Osteoblast (primary cell): ENCODE measurements at regions not wholly inside any gene's neighbourhood (a gene's known extent, or its start where the extent isn't known, plus 50 kb on each side); places are given as distances from the start of the nearest gene placed in this dataset.

Experiments
- DNase-seq: peaks from one replicate; pipeline ENCODE4 v3.0.0; 2011; ENCODE audit warnings: low spot score, mixed read lengths; ENCODE audit not compliant: insufficient read length; ENCODE audit errors: missing footprints
- H2AFZ ChIP-seq: 2 replicates; pipeline ENCODE4 v1.6.0; 2011; ENCODE audit warnings: mild to moderate bottlenecking, low read length
- H3K27ac ChIP-seq: 2 replicates; pipeline ENCODE4 v1.5.1; 2011; ENCODE audit warnings: mild to moderate bottlenecking, low read depth, low read length, moderate library complexity
- H3K27me3 ChIP-seq: 2 replicates; pipeline ENCODE4 v1.6.0; 2012; ENCODE audit warnings: mild to moderate bottlenecking, control low read depth, inconsistent platforms, low read length, moderate library complexity; ENCODE audit not compliant: insufficient read depth
- H3K36me3 ChIP-seq: 2 replicates; pipeline ENCODE4 v1.5.1; 2011; ENCODE audit warnings: mild to moderate bottlenecking, low read length, control low read depth, moderate library complexity; ENCODE audit not compliant: insufficient read depth
- H3K4me1 ChIP-seq: 2 replicates; pipeline ENCODE4 v1.5.1; 2011; ENCODE audit warnings: mild to moderate bottlenecking, low read length, control low read depth, moderate library complexity; ENCODE audit not compliant: insufficient read depth
- H3K4me2 ChIP-seq: 2 replicates; pipeline ENCODE4 v1.6.0; 2011; ENCODE audit warnings: mild to moderate bottlenecking, low read length; ENCODE audit not compliant: insufficient read depth
- H3K4me3 ChIP-seq: fragments of 200-600 bp; sonication (generic); 3 replicates; pipeline ENCODE4 v1.5.1; 2012; ENCODE audit warnings: mild to moderate bottlenecking, low read length, inconsistent platforms; ENCODE audit not compliant: insufficient read depth
- H3K79me2 ChIP-seq: 2 replicates; pipeline ENCODE4 v1.6.0; 2012; ENCODE audit warnings: mild to moderate bottlenecking, low read length, control low read depth, inconsistent platforms; ENCODE audit not compliant: insufficient read depth
- H3K9me3 ChIP-seq: 2 replicates; pipeline ENCODE4 v1.5.1; 2011; ENCODE audit warnings: low read depth, low read length, control low read depth
- H4K20me1 ChIP-seq: 2 replicates; pipeline ENCODE4 v1.6.0; 2012; ENCODE audit warnings: mild to moderate bottlenecking, low read length, control low read depth; ENCODE audit not compliant: insufficient read depth
- TF ChIP-seq, protein P1 (sequence below): IDR thresholded peaks from 2 replicates; pipeline ENCODE4 v1.5.1; 2011; ENCODE audit warnings: mild to moderate bottlenecking, low read depth, low read length, moderate library complexity; ENCODE audit errors: extremely low read depth

GRCh38 chr20:43798291-43799149, 71.7 kb upstream of the GTSF1L start:
- TF ChIP-seq, protein P1, sequence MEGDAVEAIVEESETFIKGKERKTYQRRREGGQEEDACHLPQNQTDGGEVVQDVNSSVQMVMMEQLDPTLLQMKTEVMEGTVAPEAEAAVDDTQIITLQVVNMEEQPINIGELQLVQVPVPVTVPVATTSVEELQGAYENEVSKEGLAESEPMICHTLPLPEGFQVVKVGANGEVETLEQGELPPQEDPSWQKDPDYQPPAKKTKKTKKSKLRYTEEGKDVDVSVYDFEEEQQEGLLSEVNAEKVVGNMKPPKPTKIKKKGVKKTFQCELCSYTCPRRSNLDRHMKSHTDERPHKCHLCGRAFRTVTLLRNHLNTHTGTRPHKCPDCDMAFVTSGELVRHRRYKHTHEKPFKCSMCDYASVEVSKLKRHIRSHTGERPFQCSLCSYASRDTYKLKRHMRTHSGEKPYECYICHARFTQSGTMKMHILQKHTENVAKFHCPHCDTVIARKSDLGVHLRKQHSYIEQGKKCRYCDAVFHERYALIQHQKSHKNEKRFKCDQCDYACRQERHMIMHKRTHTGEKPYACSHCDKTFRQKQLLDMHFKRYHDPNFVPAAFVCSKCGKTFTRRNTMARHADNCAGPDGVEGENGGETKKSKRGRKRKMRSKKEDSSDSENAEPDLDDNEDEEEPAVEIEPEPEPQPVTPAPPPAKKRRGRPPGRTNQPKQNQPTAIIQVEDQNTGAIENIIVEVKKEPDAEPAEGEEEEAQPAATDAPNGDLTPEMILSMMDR: no peak
- H3K9me3 ChIP-seq: no peaks in the 10 kb centered on the region
- peaks cover 12% of the 10 kb centered on the region for H3K27me3 ChIP-seq
- H4K20me1 ChIP-seq: no peaks in the 10 kb centered on the region
- H2AFZ ChIP-seq: no peak overlapping the region
- no peak overlapping the region for H3K27ac ChIP-seq
- H3K4me1 ChIP-seq: no peaks in the 10 kb centered on the region
- no peaks in the 10 kb centered on the region for H3K36me3 ChIP-seq
- H3K4me2 ChIP-seq: no peak overlapping the region
- no peak overlapping the region for H3K4me3 ChIP-seq
- H3K79me2 ChIP-seq: no peaks in the 10 kb centered on the region
- no peak for DNase-seq

GRCh38 chr20:43794326-43794725, 67.5 kb upstream of the GTSF1L start:
- H3K9me3 ChIP-seq: peaks cover 4% of the 10 kb centered on the region
- no peak overlapping the region for H3K4me3 ChIP-seq
- H3K4me2 ChIP-seq: no peak overlapping the region
- no peaks in the 10 kb centered on the region for H3K79me2 ChIP-seq
- H2AFZ ChIP-seq: no peak overlapping the region
- H3K36me3 ChIP-seq: no peaks in the 10 kb centered on the region
- H3K4me1 ChIP-seq: no peaks in the 10 kb centered on the region
- H3K27ac ChIP-seq: no peak overlapping the region
- H4K20me1 ChIP-seq: no peaks in the 10 kb centered on the region
- DNase-seq: no peak
- peaks cover 12% of the 10 kb centered on the region for H3K27me3 ChIP-seq
- TF ChIP-seq, protein P1: no peak

DNA sequence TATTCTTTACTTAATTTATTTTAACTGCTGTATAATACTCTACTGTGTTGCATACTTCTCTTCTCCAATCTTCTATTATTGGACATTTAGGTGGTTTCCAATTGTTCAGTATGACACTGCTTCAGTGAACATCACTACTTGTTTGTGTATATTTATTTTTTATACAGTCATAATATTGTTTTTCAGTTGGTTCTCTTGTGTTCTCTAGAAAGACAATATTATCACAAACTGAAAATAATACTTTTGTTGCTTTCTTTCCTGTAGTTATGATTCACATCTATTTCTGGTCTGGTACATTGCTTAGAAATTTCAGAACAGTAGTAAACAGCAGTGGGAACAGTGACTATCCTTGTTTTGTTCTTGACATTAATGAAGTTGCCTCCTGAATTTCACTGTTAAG, 62.8 kb upstream of the GTSF1L start:
- H3K4me1 ChIP-seq: no peaks in the 10 kb centered on the region
- H3K36me3 ChIP-seq: no peaks in the 10 kb centered on the region
- H3K79me2 ChIP-seq: no peaks in the 10 kb centered on the region
- no peak overlapping the region for H2AFZ ChIP-seq
- peaks cover 4% of the 10 kb centered on the region for H3K9me3 ChIP-seq
- no peak overlapping the region for H3K4me3 ChIP-seq
- DNase-seq: no peak
- TF ChIP-seq, protein P1: no peak
- H3K27ac ChIP-seq: no peak overlapping the region
- no peaks in the 10 kb centered on the region for H3K27me3 ChIP-seq
- H3K4me2 ChIP-seq: no peak overlapping the region
- no peaks in the 10 kb centered on the region for H4K20me1 ChIP-seq

- H3K27me3 ChIP-seq: no peaks in the 10 kb centered on the region
- H3K79me2 ChIP-seq: no peaks in the 10 kb centered on the region
- TF ChIP-seq, protein P1: no peak
- no peaks in the 10 kb centered on the region for H4K20me1 ChIP-seq
- no peaks in the 10 kb centered on the region for H3K36me3 ChIP-seq
- H3K27ac ChIP-seq: no peak overlapping the region
- H2AFZ ChIP-seq: no peak overlapping the region
- no peak for DNase-seq
- no peak overlapping the region for H3K4me3 ChIP-seq
- no peak overlapping the region for H3K4me2 ChIP-seq
- peaks cover 4% of the 10 kb centered on the region for H3K9me3 ChIP-seq
- H3K4me1 ChIP-seq: no peaks in the 10 kb centered on the region
Measured at GRCh38 chr20:43787937-43788336, 61.1 kb upstream of the GTSF1L start.
